HG02970 (cell line): ENCODE measurements at regions not wholly inside any gene's neighbourhood (a gene's known extent, or its start where the extent isn't known, plus 50 kb on each side); places are given as distances from the start of the nearest gene placed in this dataset.
"Not testable (repeated sequence)": the region's sequence is repeated elsewhere in the genome, so short reads cannot be mapped to it uniquely, and the experiment has no call there.

Source experiments
- ATAC-seq: cut with Tn5 transposase; IDR thresholded peaks from one replicate; pipeline ENCODE4 v1.9.1; 2021; ENCODE audit warnings: mild to moderate bottlenecking, moderate library complexity, moderate number of reproducible peaks; ENCODE audit not compliant: unreplicated experiment, low FRiP score

GRCh38 chr19:28554321-28555091 lies 658.4 kb downstream of the UQCRFS1 start:
- ATAC-seq, result no peak

GRCh38 chr19:28553764-28554163 lies 659.2 kb downstream of the UQCRFS1 start:
- no peak for ATAC-seq

- no peak for ATAC-seq
Observed at GRCh38 chr19:28553005-28553404, 659.9 kb downstream of the UQCRFS1 start.

GRCh38 chr19:28549680-28550277 lies 663.2 kb downstream of the UQCRFS1 start:
- no peak for ATAC-seq

- no peak for ATAC-seq
Observed at GRCh38 chr19:28546148-28546685, 666.7 kb downstream of the UQCRFS1 start.

- ATAC-seq, result not testable (repeated sequence)
Observed at GRCh38 chr19:28545397-28545796, 667.6 kb downstream of the UQCRFS1 start.

- no peak for ATAC-seq
Observed at GRCh38 chr19:28544451-28545261, 668.3 kb downstream of the UQCRFS1 start.

GRCh38 chr19:28543244-28543776 lies 669.6 kb downstream of the UQCRFS1 start:
- ATAC-seq, result no peak

GRCh38 chr19:28542394-28543243 lies 670.3 kb downstream of the UQCRFS1 start:
- ATAC-seq, result no peak

GRCh38 chr19:28541602-28542393 lies 671.2 kb downstream of the UQCRFS1 start:
- no peak for ATAC-seq

GRCh38 chr19:28541029-28541428 lies 671.9 kb downstream of the UQCRFS1 start:
- no peak for ATAC-seq

GRCh38 chr19:28540385-28540784 lies 672.6 kb downstream of the UQCRFS1 start:
- not testable (repeated sequence) for ATAC-seq

- no peak for ATAC-seq
Observed at GRCh38 chr19:28539759-28540158, 673.2 kb downstream of the UQCRFS1 start.

- not testable (repeated sequence) for ATAC-seq
Observed at GRCh38 chr19:28538579-28538978, 674.4 kb downstream of the UQCRFS1 start.

GRCh38 chr19:28537896-28538295 lies 675.1 kb downstream of the UQCRFS1 start:
- no peak for ATAC-seq

GRCh38 chr19:28537079-28537478 lies 675.9 kb downstream of the UQCRFS1 start:
- no peak for ATAC-seq

GRCh38 chr19:28535352-28535775 lies 677.6 kb downstream of the UQCRFS1 start:
- no peak for ATAC-seq

GRCh38 chr19:28534766-28535351 lies 678.1 kb downstream of the UQCRFS1 start:
- ATAC-seq, result no peak
